ENCODE measurements at regions not wholly inside any gene's neighbourhood (a gene's known extent, or its start where the extent isn't known, plus 50 kb on each side); places are given as distances from the start of the nearest gene placed in this dataset.
A peak's percentile ranks its signal among the peaks of the same experiment; 100 is the strongest.
"Not testable (repeated sequence)": the region's sequence is repeated elsewhere in the genome, so short reads cannot be mapped to it uniquely, and the experiment has no call there.

GRCh38 chr11:22920939-22921565 lies 60.8 kb upstream of the CCDC179 start:
- peak; percentile 63 for DNase-seq (ENCODE audit: low spot score)

DNA sequence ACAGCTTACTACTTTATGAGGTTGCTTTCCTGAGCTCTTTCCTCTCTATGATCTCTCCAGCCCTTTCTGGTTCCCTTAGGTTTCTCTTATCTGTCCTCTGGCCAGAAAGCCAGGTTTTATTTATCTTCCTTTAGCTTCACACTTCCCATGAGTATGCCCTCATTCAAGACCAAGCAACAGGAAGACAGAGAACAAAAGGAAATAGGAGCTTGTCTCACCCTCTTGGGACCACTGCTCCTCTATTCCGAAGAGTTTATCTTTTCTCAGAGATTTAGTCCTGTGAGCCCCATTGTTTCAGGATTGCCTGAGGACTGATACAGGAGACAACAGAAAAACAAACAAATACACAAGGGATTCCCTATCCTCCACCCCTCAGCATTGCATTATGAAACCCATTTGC lies 62.4 kb upstream of the CCDC179 start:
- DNase-seq (ENCODE audit: low spot score): no peak

DNA sequence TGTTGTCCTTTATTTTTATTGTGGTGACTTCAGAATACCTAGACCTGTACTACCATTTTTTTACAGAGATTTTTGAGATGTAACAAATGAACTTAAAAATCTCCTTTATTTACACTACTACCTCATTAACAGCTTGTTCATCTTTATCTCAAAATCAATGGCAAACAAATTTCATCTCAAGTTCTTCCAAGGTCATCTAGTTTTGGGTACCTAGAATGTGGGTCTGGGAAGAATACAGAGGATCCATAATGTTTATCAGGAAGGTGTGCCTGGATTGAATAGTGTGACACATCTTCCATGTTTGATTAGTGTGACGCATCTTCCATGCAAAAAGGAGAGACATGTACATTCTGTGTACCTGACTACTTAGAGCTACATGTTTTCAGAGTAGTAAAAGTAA lies 63.3 kb upstream of the CCDC179 start:
- no peak for DNase-seq (ENCODE audit: low spot score)

GRCh38 chr11:22926341-22926740 lies 66.1 kb upstream of the CCDC179 start:
- no peak for DNase-seq (ENCODE audit: low spot score)

DNA sequence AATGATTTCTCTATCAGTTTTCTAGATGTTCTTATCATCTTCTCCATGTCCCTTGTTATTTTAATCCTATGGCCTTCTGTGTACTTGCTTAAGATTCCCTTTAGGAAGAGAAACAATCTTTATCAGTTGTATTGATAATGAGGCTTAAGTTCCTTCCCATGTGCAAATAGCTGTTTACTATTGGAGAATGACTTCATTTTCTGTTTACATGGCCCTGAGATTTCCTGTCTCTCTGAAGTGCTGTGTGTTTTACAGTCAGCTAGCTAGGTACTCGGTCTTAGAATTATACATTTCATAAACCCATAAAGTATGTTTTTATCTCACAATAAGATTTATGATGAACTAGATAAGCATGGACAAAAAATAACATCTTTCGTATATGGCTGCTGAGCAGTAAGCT lies 67.5 kb upstream of the CCDC179 start:
- DNase-seq (ENCODE audit: low spot score): no peak

DNA sequence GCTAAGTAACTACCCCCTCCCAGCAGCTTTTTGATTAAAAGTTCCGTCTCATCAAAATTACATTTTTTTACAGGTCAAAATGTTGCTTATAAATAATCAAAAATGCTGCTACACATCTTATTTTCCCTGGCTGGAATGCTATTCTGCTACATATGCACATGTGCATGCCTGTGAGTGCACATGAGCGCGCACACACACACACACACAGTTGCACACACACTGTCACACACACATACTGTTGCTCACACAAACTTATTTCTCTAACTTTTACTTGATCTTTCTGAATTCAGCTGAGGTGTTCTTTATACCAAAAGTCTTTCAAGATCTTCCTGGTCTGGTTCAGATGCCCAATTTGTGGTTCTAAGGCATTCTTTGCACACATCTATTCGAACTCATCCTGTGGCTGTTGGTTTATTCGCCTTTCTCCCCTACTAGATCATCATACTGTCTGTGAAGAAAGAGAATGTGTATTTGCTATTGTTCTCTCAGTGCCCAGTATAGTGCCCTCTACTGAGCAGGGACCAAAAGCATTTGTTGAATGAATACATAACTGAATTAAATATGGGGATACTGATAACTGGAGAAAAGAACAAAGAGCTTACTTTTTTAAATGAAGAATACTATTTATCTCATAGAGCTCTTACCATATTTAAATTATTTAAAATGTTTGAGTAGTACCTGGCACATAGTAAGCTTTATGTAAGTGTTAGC lies 68.1 kb upstream of the CCDC179 start:
- no peak for DNase-seq (ENCODE audit: low spot score)

DNA sequence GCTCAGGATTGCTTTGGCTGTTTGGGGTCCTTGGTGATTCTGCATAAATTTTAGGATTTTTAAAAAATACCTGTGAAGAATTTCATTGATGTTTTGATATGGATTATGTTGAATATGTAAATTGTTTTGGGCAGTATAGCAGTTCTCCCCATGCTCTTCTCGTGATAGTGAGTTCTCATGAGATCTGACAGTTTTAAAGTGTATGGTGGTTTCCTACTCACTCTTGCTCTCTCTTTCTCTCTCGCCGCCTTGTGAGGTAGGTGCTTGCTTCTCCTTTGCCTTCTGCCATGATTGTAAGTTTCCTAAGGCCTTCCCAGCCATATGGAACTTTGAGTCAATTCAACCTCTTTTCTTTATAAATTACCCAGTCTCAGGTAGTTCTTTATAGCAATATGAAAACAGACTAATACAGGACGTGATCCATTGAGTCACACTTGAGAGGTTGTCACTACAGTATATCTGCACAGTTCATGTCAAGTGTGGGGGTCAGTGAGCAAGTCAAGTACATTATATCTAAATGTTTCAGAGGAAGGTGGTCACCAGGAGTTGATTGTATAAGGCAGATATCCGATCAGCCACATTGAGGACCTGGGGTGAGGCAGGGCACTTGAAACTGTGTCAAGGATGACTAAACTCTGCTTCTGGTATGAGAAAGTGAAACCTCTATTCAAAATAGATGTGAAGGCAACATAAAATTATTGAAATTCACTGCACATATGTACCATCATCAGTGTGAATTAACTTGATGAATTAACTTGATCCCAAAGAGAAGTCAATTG lies 70.7 kb upstream of the CCDC179 start:
- no peak for DNase-seq (ENCODE audit: low spot score)

DNA sequence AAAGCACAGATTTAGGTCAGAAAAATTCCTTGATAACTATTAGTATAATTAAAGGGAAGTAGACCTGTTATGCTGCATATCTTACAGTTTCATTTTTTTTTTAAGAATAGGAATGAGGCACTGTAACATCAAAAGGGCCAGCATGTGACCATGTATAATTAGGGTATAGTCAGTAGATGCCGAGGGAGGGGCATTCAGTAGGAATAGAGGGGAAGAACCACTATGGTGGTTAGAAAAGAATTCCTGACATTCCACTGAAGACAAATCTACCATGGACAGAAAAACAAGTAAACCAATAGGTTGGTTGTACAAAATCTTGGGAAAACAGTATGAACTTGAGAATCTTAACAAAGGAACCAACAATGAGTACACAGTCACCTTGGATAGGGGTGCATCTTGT lies 78.4 kb upstream of the CCDC179 start:
- DNase-seq (ENCODE audit: low spot score): no peak

GRCh38 chr11:22941544-22941943 lies 81.3 kb upstream of the CCDC179 start:
- DNase-seq (ENCODE audit: low spot score): not testable (repeated sequence)

DNA sequence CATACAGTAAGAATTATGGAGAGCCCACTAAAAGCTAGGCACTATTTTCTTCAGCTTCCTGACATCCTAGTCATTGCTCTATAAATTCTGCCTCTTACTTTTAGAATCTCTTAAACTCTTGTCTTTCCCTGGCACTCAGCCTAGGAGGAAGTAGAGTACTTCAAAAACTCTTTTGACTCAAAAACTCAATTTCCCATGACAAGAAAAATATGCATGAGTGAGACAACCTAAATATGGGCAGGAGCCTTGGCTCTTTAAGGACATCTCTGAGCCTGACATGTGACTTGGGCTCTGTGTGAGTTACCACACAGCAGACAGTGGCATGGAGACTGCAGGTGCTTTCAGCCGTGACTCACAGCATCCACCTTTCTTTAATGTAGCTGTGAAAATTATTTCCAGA lies 97.5 kb upstream of the CCDC179 start:
- no peak for DNase-seq (ENCODE audit: low spot score)

- DNase-seq (ENCODE audit: low spot score): no peak
Observed at GRCh38 chr11:22974251-22974650, 114.0 kb upstream of the CCDC179 start.

GRCh38 chr11:22976146-22976545 lies 115.9 kb upstream of the CCDC179 start:
- DNase-seq (ENCODE audit: low spot score): no peak

GRCh38 chr11:22982903-22983302 lies 122.6 kb upstream of the CCDC179 start:
- DNase-seq (ENCODE audit: low spot score): no peak

DNA sequence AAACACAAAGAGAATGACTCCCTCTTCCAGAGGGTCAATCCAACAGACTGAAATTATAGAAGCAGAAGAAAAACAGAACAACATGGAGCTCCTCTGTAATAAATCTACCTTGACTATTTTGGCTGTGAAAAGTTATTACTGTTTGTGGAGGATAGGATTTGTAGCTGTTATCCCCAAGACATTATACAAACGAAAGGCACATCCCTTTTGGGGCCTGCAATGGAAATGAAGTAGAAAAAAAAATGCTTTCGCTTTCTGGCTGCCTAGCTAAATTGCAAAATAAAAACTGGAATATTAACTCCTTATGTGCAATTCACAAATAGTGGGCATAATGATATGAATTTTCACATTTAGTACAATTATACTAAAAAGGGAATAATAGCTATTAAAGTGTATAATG lies 123.8 kb upstream of the CCDC179 start:
- DNase-seq (ENCODE audit: low spot score): no peak

DNA sequence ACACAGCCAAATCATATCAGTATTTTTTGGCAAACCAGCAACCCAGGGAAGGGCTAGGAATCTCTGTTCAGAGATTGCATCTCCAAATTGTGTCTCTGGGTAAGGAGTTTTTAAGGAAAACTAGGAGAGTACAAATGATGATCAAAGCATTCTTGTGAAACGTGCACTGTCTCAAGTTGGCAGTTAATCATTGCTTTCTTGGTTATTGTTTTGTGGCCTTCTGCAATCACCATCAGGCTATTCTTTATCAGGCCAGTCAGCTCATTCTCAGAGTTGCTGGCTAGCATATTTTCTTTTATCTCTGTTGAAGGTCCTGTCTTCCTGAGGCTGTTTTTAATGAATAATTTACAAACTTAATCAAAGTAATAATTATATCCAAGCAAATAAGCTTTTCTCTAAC lies 129.1 kb upstream of the CCDC179 start:
- DNase-seq (ENCODE audit: low spot score): no peak

- no peak for DNase-seq (ENCODE audit: low spot score)
Observed at GRCh38 chr11:22991196-22991595, 130.9 kb upstream of the CCDC179 start.

GRCh38 chr11:23006730-23007129 lies 146.5 kb upstream of the CCDC179 start:
- DNase-seq (ENCODE audit: low spot score): no peak

DNA sequence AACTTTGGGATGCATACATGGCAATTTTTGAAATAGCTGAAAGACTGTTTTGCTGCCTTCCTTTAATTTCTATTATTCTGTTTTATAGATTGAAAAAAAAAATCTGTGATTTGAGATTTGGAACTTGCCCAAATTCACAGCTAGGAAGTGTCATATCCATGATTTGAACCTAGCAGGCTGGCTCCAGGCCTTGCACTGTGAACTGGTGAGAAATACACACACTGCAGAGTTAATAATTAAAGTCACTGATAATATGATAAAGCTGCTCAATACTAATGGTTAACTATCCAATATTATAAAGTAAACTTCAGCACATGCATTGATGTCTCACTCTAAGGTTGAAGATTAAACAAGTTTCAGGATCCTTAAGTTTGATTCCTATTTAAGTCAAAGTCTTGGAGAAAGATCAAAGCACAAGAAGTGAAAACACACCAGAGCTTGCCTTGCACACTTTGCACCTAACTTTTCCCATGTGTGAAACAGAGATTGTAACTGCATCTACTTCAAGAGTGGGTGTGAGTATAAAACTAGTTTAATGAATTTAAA lies 150.6 kb upstream of the CCDC179 start:
- no peak for DNase-seq (ENCODE audit: low spot score)

GRCh38 chr11:23012930-23013329 lies 152.7 kb upstream of the CCDC179 start:
- DNase-seq (ENCODE audit: low spot score): no peak

DNA sequence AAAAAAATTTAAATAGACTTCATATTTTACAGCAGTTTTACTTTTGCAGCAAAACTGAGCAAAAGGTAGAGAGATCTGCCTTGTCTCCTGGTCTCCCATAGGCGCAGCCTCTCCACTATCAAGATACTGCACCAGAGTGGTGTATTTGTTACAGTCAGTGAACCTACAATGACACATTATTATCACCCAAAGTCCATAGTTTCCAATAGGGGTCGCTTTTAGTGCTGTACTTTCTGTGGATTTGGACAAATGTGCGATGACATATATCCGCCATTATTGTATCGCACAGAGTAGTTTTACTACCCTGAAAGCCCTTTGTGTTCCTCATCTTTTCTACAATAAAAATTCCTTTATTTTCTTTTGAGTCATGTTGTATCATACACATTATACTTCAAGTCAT lies 153.2 kb upstream of the CCDC179 start:
- DNase-seq (ENCODE audit: low spot score): no peak

GRCh38 chr11:23021287-23021863 lies 161.1 kb upstream of the CCDC179 start:
- peak; percentile 29 for DNase-seq (ENCODE audit: low spot score)

GRCh38 chr11:23022854-23023253 lies 162.6 kb upstream of the CCDC179 start:
- DNase-seq (ENCODE audit: low spot score): no peak

- no peak for DNase-seq (ENCODE audit: low spot score)
Observed at GRCh38 chr11:23023319-23023718, 163.0 kb upstream of the CCDC179 start.
